Lung (tissue), 11 donors: ENCODE measurements at regions not wholly inside any gene's neighbourhood (a gene's known extent, or its start where the extent isn't known, plus 50 kb on each side); places are given as distances from the start of the nearest gene placed in this dataset.

Source experiments
- ATAC-seq: fragments of 200-7000 bp; cut with Tn5 transposase; one replicate; pipeline ENCODE4 v1.9.1; 2020; ENCODE audit warnings: moderate number of reproducible peaks; ENCODE audit not compliant: insufficient read depth, low FRiP score
- DNase-seq, 3 donors: peaks; one replicate each; pipeline ENCODE4 v3.0.0-alpha.2; 2013 to 2017
- H3K27ac ChIP-seq, 2 donors: one replicate each; pipeline ENCODE4 v1.5.1; 2013; ENCODE audit warnings: mild to moderate bottlenecking in 2 of 2, moderate library complexity in 2 of 2, control low read depth in 1 of 2, inconsistent platforms in 1 of 2, low read depth in 1 of 2, low read length in 1 of 2
- H3K27me3 ChIP-seq, 3 donors: one replicate each; pipeline ENCODE4 v1.5.1; 2013; ENCODE audit warnings: low read length in 2 of 3; ENCODE audit not compliant: control insufficient read depth in 3 of 3, insufficient read depth in 3 of 3
- H3K36me3 ChIP-seq, 4 donors: one replicate each; pipeline ENCODE4 v1.5.1; 2013; ENCODE audit warnings: low read length in 4 of 4, mild to moderate bottlenecking in 1 of 4, moderate library complexity in 1 of 4; ENCODE audit not compliant: control insufficient read depth in 4 of 4, insufficient read depth in 4 of 4
- H3K4me1 ChIP-seq, 5 donors: one replicate each; pipeline ENCODE4 v1.5.1; 2013; ENCODE audit warnings: low read length in 5 of 5, mild to moderate bottlenecking in 2 of 5, moderate library complexity in 1 of 5; ENCODE audit not compliant: control insufficient read depth in 5 of 5, insufficient read depth in 5 of 5
- H3K4me3 ChIP-seq: one replicate; pipeline ENCODE4 v1.5.1; 2013; ENCODE audit warnings: mild to moderate bottlenecking, control low read depth, moderate library complexity
- H3K9ac ChIP-seq, 2 donors: one replicate each; pipeline ENCODE4 v1.5.1; 2013; ENCODE audit warnings: low read length in 2 of 2, control low read depth in 1 of 2; ENCODE audit not compliant: insufficient read depth in 1 of 2
- H3K9me3 ChIP-seq, 4 donors: one replicate each; pipeline ENCODE4 v1.5.1; 2013; ENCODE audit warnings: low read length in 3 of 4, mild to moderate bottlenecking in 1 of 4, moderate library complexity in 1 of 4; ENCODE audit not compliant: control insufficient read depth in 4 of 4, insufficient read depth in 3 of 4
- WGBS, 2 donors: extraction: QIAGEN DNeasy Blood & Tissue Kit; methylation state at CpG; one replicate each; pipeline ENCODE4 v1.1.7; 2013; 5-methylcytosine and 5-hydroxymethylcytosine counted together
- TF ChIP-seq, protein P1 (sequence below): IDR thresholded peaks from 2 replicates; pipeline ENCODE4 v1.5.1; 2012; ENCODE audit warnings: mild to moderate bottlenecking; ENCODE audit errors: control extremely low read depth, extremely low read depth
- donor health status: control.
- donor health status: control.
- donor health status: Bipolar disorder and iron deficiency.
- donor health status: healthy.
- donor health status: DM: yes; HTN: yes; CAD: no.

GRCh38 chr3:28780480-28780879 lies 431.9 kb upstream of the AZI2 start:
- no peak for ATAC-seq
- no peaks in the 10 kb centered on the region for H3K27me3 ChIP-seq
- TF ChIP-seq, protein P1, sequence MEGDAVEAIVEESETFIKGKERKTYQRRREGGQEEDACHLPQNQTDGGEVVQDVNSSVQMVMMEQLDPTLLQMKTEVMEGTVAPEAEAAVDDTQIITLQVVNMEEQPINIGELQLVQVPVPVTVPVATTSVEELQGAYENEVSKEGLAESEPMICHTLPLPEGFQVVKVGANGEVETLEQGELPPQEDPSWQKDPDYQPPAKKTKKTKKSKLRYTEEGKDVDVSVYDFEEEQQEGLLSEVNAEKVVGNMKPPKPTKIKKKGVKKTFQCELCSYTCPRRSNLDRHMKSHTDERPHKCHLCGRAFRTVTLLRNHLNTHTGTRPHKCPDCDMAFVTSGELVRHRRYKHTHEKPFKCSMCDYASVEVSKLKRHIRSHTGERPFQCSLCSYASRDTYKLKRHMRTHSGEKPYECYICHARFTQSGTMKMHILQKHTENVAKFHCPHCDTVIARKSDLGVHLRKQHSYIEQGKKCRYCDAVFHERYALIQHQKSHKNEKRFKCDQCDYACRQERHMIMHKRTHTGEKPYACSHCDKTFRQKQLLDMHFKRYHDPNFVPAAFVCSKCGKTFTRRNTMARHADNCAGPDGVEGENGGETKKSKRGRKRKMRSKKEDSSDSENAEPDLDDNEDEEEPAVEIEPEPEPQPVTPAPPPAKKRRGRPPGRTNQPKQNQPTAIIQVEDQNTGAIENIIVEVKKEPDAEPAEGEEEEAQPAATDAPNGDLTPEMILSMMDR, result no peak
- no peak overlapping the region for H3K4me3 ChIP-seq
- 69 to 80% methylated on average over 3 of the region's 3 CpGs for WGBS, 2 donors
- H3K9ac ChIP-seq, result no peak overlapping the region
- H3K27ac ChIP-seq, result no peak overlapping the region
- H3K4me1 ChIP-seq, result peaks cover 0 to 5% (median 0%) of the 10 kb centered on the region in 5 donors
- DNase-seq, result no peak
- H3K9me3 ChIP-seq, result no peaks in the 10 kb centered on the region
- H3K36me3 ChIP-seq, result no peaks in the 10 kb centered on the region

GRCh38 chr3:28781053-28781452 lies 432.4 kb upstream of the AZI2 start:
- no peaks in the 10 kb centered on the region for H3K27me3 ChIP-seq
- no peak for ATAC-seq
- no peaks in the 10 kb centered on the region for H3K9me3 ChIP-seq
- no peak overlapping the region for H3K27ac ChIP-seq
- TF ChIP-seq, protein P1, result no peak
- H3K4me1 ChIP-seq, result peaks cover 0 to 5% (median 0%) of the 10 kb centered on the region in 5 donors
- no peak for DNase-seq
- no peak overlapping the region for H3K9ac ChIP-seq
- no peaks in the 10 kb centered on the region for H3K36me3 ChIP-seq
- no peak overlapping the region for H3K4me3 ChIP-seq

DNA sequence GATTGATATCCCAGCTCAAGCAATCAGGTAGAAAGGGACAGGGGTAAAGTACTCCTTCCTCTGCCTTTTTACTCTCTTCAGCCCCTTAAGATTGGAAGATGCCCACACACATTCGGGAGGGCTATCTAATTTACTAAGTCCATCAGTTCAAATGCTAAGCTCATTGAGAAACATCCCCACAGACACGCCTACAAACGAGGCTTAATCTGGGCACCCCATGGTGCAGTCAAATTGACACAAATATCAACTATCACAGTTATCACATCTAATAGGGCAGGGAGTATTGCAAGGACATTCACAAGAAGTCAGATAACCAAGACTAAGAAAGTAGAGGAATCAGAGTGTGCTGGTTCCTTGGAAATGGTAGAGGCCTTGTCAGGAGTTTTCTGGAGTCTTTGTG lies 437.8 kb upstream of the AZI2 start:
- Histone ChIP-seq H3K27ac (no peak overlapping the region), H3K9ac (no peak overlapping the region), H3K27me3 (no peaks in the 10 kb centered on the region), H3K36me3 (no peaks in the 10 kb centered on the region), H3K9me3 (no peaks in the 10 kb centered on the region), H3K4me3 (no peak overlapping the region), H3K4me1 (no peaks in the 10 kb centered on the region)
- TF ChIP-seq, protein P1, result no peak
- ATAC-seq, result no peak
- WGBS, 2 donors, result 87 to 93% methylated on average over 3 of the region's 3 CpGs
- no peak for DNase-seq

DNA sequence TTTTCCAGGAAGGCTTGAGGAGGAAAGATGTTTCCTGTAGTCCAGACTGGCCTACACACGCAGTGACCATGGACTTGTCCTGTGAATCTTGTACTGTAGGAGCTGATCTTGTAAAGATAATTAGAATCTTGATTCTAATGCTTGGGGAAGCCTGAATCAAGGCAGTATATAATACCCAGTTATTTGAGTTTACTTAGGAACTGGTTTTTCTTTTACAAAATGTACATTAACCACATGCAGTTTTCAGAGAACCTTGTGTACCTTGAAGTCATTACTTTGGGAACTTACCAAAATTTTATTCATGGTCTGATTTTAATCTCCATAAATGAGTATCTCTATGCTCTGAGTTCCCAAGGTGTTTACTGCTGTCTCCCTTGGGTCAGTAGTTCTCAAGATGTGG lies 439.9 kb upstream of the AZI2 start:
- Histone ChIP-seq H3K27ac (no peak overlapping the region), H3K9ac (no peak overlapping the region), H3K4me3 (no peak overlapping the region), H3K36me3 (no peaks in the 10 kb centered on the region), H3K9me3 (no peaks in the 10 kb centered on the region), H3K4me1 (no peaks in the 10 kb centered on the region), H3K27me3 (no peaks in the 10 kb centered on the region)
- TF ChIP-seq, protein P1, result no peak
- ATAC-seq, result no peak
- DNase-seq, result peak in 1 of 3 donors; percentile 17
- 50 to 72% methylated on average over 1 of the region's 1 CpG for WGBS, 2 donors
